Vagina (tissue), 2 donors: ENCODE measurements at regions not wholly inside any gene's neighbourhood (a gene's known extent, or its start where the extent isn't known, plus 50 kb on each side); places are given as distances from the start of the nearest gene placed in this dataset.
"Not testable (repeated sequence)": the region's sequence is repeated elsewhere in the genome, so short reads cannot be mapped to it uniquely, and the experiment has no call there.

Source experiments
- DNase-seq, 2 donors: peaks; one replicate each; pipeline ENCODE4 v3.0.0-alpha.2; 2017; ENCODE audit errors: extremely low spot score in 2 of 2
- H3K27ac ChIP-seq: fragments of 200-600 bp; sonication (generic); one replicate; pipeline ENCODE4 v1.5.1; 2019
- H3K27me3 ChIP-seq: fragments of 200-600 bp; sonication (generic); one replicate; pipeline ENCODE4 v1.5.1; 2019
- H3K36me3 ChIP-seq, 2 donors: fragments of 200-600 bp; sonication (generic); one replicate each; pipeline ENCODE4 v1.5.1; 2017 to 2019
- H3K4me1 ChIP-seq: fragments of 200-600 bp; sonication (generic); one replicate; pipeline ENCODE4 v1.5.1; 2019
- H3K4me3 ChIP-seq, 2 donors: fragments of 200-600 bp; sonication (generic); 1 replicate in 1 of 2; 2 replicates in 1 of 2; pipeline ENCODE4 v1.5.1; 2016 to 2019
- H3K9me3 ChIP-seq: fragments of 200-600 bp; sonication (generic); one replicate; pipeline ENCODE4 v1.5.1; 2019
- POLR2A ChIP-seq, 2 donors: fragments of 450-650 bp; IDR thresholded peaks; one replicate each; pipeline ENCODE4 v1.6.1; 2017; ENCODE audit warnings: antibody characterized with exemption in 2 of 2, mild to moderate bottlenecking in 2 of 2, moderate library complexity in 2 of 2
- POLR2AphosphoS5 ChIP-seq, 2 donors: sonication (generic); formaldehyde crosslinking; IDR thresholded peaks; one replicate each; pipeline ENCODE4 v1.9.0; 2017; ENCODE audit warnings: antibody characterized with exemption in 2 of 2, mild to moderate bottlenecking in 2 of 2, low read depth in 1 of 2; ENCODE audit not compliant: insufficient read depth in 1 of 2
- intact Hi-C: fragments of 100-400 bp; cut with DNase I; formaldehyde crosslinking; loops from one replicate; pipeline ENCODE4 v1.15.1; 2023
- TF ChIP-seq, protein P1 (sequence below), 3 experiments: fragments of 450-650 bp in 2 of 3; fragments of 200-600 bp in 1 of 3; sonication (generic) in 1 of 3; IDR thresholded peaks; one replicate each; pipeline ENCODE4 v1.5.1; 2017 to 2019; ENCODE audit warnings: antibody characterized with exemption in 3 of 3, mild to moderate bottlenecking in 2 of 3, moderate library complexity in 2 of 3

DNA sequence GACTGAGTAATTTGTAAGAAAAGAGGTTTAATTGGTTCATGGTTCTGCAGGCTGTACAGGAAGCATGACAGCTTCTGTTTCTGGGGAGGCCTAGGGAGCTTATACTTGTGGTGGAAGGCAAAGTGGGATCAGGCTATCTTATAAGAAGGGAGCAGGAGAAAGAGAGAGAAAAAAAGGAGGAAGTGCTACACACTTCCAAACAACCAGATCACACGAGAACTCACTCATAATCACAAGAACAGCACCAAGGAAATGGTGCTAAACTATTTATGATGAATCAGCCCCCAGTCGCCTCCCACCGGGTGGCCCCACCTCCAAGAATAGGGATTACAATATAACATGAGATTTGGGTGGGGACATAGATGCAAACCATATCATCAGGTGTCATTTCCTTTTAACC, 89.1 kb upstream of the KCNMA1 start:
- TF ChIP-seq, protein P1, sequence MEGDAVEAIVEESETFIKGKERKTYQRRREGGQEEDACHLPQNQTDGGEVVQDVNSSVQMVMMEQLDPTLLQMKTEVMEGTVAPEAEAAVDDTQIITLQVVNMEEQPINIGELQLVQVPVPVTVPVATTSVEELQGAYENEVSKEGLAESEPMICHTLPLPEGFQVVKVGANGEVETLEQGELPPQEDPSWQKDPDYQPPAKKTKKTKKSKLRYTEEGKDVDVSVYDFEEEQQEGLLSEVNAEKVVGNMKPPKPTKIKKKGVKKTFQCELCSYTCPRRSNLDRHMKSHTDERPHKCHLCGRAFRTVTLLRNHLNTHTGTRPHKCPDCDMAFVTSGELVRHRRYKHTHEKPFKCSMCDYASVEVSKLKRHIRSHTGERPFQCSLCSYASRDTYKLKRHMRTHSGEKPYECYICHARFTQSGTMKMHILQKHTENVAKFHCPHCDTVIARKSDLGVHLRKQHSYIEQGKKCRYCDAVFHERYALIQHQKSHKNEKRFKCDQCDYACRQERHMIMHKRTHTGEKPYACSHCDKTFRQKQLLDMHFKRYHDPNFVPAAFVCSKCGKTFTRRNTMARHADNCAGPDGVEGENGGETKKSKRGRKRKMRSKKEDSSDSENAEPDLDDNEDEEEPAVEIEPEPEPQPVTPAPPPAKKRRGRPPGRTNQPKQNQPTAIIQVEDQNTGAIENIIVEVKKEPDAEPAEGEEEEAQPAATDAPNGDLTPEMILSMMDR (IDR thresholded peaks at IDR 0.05): no peak
- no peak for TF ChIP-seq POLR2AphosphoS5 (IDR thresholded peaks at IDR 0.05; ENCODE audit: insufficient read depth in 1 of 2, low read depth in 1 of 2)
- TF ChIP-seq POLR2A (IDR thresholded peaks at IDR 0.05): no peak
- no peaks in the 10 kb centered on the region for H3K9me3 ChIP-seq
- no peaks in the 10 kb centered on the region for H3K36me3 ChIP-seq
- no peak overlapping the region for H3K4me3 ChIP-seq
- intact Hi-C loops: no loop called here
- no peak for DNase-seq
- no peaks in the 10 kb centered on the region for H3K4me1 ChIP-seq
- H3K27me3 ChIP-seq: no peaks in the 10 kb centered on the region
- no peak overlapping the region for H3K27ac ChIP-seq

DNA sequence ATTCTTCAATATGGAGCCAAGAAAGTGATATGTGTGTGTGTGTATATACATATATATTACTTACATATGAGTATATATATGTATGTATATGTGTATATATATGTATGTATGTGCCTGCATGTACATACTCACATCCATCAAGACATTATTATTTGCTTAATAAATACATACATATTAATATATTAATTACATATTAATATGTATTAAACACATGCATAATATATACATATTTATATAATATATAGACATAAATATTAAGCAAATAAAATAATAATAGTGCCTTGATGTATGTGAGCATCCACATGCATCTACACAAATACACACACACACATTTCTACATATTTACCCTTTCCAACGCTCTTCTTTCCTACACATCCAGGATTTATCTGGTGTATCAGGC, 88.7 kb upstream of the KCNMA1 start:
- TF ChIP-seq POLR2A (IDR thresholded peaks at IDR 0.05) (no peak), POLR2AphosphoS5 (IDR thresholded peaks at IDR 0.05; ENCODE audit: insufficient read depth in 1 of 2, low read depth in 1 of 2) (no peak)
- TF ChIP-seq, protein P1 (IDR thresholded peaks at IDR 0.05): no peak
- no peak for DNase-seq
- Histone ChIP-seq H3K9me3 (no peaks in the 10 kb centered on the region), H3K4me3 (no peak overlapping the region), H3K36me3 (no peaks in the 10 kb centered on the region), H3K27me3 (no peaks in the 10 kb centered on the region), H3K4me1 (no peaks in the 10 kb centered on the region), H3K27ac (no peak overlapping the region)
- intact Hi-C loops: no loop called here

DNA sequence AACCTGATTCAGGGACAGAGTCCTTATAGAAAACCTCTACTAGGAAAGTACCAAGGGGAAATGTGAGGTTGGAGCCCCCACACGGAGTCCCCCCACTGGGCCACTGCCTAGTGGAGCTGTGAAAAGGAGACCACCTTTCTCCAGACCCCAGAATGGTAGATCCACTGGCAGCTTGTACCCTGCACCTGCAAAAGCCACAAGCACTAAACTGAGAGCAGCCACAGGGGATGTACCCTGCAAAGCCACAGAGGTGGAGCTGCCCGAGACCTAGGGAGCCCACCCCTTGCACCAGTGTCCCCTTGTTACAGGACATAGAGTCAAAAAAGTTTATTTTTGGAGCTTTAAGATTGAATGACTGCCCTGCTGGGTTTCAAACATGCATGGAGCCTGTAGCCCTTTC, 87.2 kb upstream of the KCNMA1 start:
- no peaks in the 10 kb centered on the region for H3K27me3 ChIP-seq
- TF ChIP-seq POLR2AphosphoS5 (IDR thresholded peaks at IDR 0.05; ENCODE audit: insufficient read depth in 1 of 2, low read depth in 1 of 2): no peak
- no peak for TF ChIP-seq POLR2A (IDR thresholded peaks at IDR 0.05)
- TF ChIP-seq, protein P1 (IDR thresholded peaks at IDR 0.05): no peak
- H3K36me3 ChIP-seq: no peaks in the 10 kb centered on the region
- H3K27ac ChIP-seq: no peak overlapping the region
- H3K4me1 ChIP-seq: no peaks in the 10 kb centered on the region
- intact Hi-C loops: no loop called here
- H3K4me3 ChIP-seq: no peak overlapping the region
- no peaks in the 10 kb centered on the region for H3K9me3 ChIP-seq
- no peak for DNase-seq

DNA sequence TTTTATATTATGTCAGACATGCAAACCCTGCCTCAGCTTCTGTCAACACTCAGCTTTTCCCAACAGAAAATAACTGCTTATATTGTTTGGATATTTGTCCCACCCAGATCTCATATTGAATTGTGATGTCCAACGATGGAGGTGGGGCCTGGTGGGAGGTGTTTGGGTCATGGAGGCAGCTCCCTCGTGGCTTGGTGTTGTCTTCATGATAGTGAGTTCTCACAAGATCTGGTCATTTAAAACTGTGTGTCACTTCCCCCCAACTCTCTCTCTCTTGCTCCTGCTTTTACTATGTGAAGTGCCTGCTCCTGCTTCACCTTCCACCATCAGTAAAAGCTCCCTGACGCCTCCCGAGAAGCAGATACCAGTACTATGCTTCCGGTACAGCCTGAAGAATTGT, 85.8 kb upstream of the KCNMA1 start:
- no peaks in the 10 kb centered on the region for H3K36me3 ChIP-seq
- no peak for DNase-seq
- H3K4me3 ChIP-seq: no peak overlapping the region
- H3K4me1 ChIP-seq: no peaks in the 10 kb centered on the region
- intact Hi-C loops: no loop called here
- H3K27ac ChIP-seq: no peak overlapping the region
- no peaks in the 10 kb centered on the region for H3K27me3 ChIP-seq
- TF ChIP-seq, protein P1 (IDR thresholded peaks at IDR 0.05): no peak
- TF ChIP-seq POLR2AphosphoS5 (IDR thresholded peaks at IDR 0.05; ENCODE audit: insufficient read depth in 1 of 2, low read depth in 1 of 2) (no peak), POLR2A (IDR thresholded peaks at IDR 0.05) (no peak)
- no peaks in the 10 kb centered on the region for H3K9me3 ChIP-seq

DNA sequence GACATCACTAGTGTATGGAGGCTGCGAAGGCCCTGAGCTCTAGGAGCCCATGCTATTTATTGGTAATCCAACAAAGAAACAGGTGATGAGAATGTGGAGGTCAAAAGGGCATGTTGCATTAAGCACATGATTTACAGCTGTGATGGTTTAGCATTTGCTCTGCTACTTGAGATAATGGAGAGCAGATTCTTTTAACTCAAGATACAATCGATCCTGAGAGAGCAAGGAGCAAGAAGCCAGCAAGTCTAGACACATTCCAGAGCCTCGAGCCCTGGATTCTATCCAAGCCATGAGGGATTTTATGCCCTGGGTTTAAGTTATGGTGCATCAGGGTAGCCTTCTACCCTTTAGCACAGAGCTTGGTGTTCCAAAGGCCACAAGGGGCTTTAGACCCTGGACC, 85.3 kb upstream of the KCNMA1 start:
- H3K27ac ChIP-seq, intact Hi-C loops, DNase-seq, H3K4me1 ChIP-seq, H3K4me3 ChIP-seq, H3K9me3 ChIP-seq, H3K27me3 ChIP-seq, H3K36me3 ChIP-seq: not testable (repeated sequence)

DNA sequence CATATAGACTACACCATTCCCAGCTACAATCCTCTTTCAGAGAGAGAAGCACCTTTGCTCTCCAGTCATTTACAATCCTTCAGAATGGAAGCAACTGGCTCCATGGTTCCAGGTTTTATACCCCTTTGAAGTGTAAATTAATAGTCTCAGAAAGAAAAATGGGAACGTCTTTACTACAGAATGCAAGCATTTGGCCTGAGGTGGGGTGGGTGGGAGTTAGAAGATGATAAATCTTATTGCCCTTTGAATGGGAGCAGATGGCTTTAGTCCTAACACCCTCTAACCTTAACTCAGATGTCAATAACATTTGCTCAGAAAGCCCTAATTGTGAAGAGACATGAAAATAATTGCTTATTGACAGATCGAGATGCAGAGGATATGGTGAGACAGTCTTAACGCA, 84.2 kb upstream of the KCNMA1 start:
- H3K9me3 ChIP-seq: no peaks in the 10 kb centered on the region
- H3K36me3 ChIP-seq: no peaks in the 10 kb centered on the region
- no peaks in the 10 kb centered on the region for H3K4me1 ChIP-seq
- H3K4me3 ChIP-seq: no peak overlapping the region
- DNase-seq: no peak
- H3K27me3 ChIP-seq: no peaks in the 10 kb centered on the region
- intact Hi-C loops: no loop called here
- H3K27ac ChIP-seq: no peak overlapping the region
- TF ChIP-seq POLR2A (IDR thresholded peaks at IDR 0.05) (no peak), POLR2AphosphoS5 (IDR thresholded peaks at IDR 0.05; ENCODE audit: insufficient read depth in 1 of 2, low read depth in 1 of 2) (no peak)
- TF ChIP-seq, protein P1 (IDR thresholded peaks at IDR 0.05): no peak
